ENCODE measurements at regions not wholly inside any gene's neighbourhood (a gene's known extent, or its start where the extent isn't known, plus 50 kb on each side); places are given as distances from the start of the nearest gene placed in this dataset.

- TF ChIP-seq CTCF (IDR thresholded peaks at IDR 0.05): no peak
- no peak for TF ChIP-seq POLR2A (IDR thresholded peaks at IDR 0.05)
- WGBS, 4 donors: 62 to 74% (median 70%) methylated on average over 2 of the region's 2 CpGs
- H3K27me3 ChIP-seq: peaks cover 0 to 15% (median 7%) of the 10 kb centered on the region in 9 donors
- peaks cover 0 to 10% (median 0%) of the 10 kb centered on the region in 12 donors for H3K4me1 ChIP-seq
- no peak for ATAC-seq
- intact Hi-C loops (cut with DNase I): no loop called here
- H3K9me3 ChIP-seq: no peaks in the 10 kb centered on the region
- no peaks in the 10 kb centered on the region for H3K36me3 ChIP-seq
- H3K27ac ChIP-seq: no peak overlapping the region
- no peak for DNase-seq
- no peak overlapping the region for H3K4me3 ChIP-seq
Observed at GRCh38 chr18:39845106-39845505, 2109.9 kb upstream of the PIK3C3 start.

GRCh38 chr18:39843546-39843945, 2111.5 kb upstream of the PIK3C3 start:
- peaks cover 0 to 10% (median 0%) of the 10 kb centered on the region in 12 donors for H3K4me1 ChIP-seq
- intact Hi-C loops (cut with DNase I): no loop called here
- no peak for TF ChIP-seq POLR2A (IDR thresholded peaks at IDR 0.05)
- TF ChIP-seq CTCF (IDR thresholded peaks at IDR 0.05): no peak
- H3K27ac ChIP-seq: no peak overlapping the region
- H3K4me3 ChIP-seq: no peak overlapping the region
- WGBS, 4 donors: 83 to 90% (median 85%) methylated on average over 4 of the region's 4 CpGs
- H3K9me3 ChIP-seq: no peaks in the 10 kb centered on the region
- no peaks in the 10 kb centered on the region for H3K36me3 ChIP-seq
- DNase-seq (no peak), ATAC-seq (no peak)
- peaks cover 0 to 27% (median 7%) of the 10 kb centered on the region in 9 donors for H3K27me3 ChIP-seq

DNA sequence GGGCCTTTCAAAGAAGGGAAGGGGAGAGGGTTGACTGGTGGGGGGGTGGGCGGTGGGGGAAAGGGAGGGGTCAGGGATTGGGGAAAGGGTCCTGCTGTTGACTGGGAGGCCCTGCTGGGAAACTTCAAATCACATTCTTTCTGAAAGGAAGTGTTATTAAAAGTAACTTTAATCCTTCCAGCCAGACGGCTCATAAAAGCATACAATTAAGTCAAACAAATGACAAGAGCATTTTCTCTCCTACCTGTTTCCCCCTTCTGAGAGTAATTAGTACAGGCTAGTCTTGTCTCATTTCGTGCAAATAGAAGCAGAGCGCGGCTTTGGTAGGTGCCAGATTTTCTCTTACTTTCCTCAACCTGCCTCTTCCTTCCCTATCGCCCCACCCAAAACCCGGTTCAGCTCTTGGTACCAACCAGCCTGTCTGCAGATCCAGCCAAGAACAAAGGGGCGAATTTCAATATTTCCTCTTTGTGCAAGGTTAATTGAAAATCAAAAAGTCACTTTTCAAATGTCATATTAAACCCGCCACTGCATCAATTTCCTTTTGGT, 2112.6 kb upstream of the PIK3C3 start:
- H3K4me3 ChIP-seq: no peak overlapping the region
- no peak for ATAC-seq
- peaks cover 0 to 29% (median 7%) of the 10 kb centered on the region in 9 donors for H3K27me3 ChIP-seq
- no peaks in the 10 kb centered on the region for H3K9me3 ChIP-seq
- WGBS, 4 donors: 58 to 63% (median 63%) methylated on average over 9 of the region's 9 CpGs
- H3K36me3 ChIP-seq: no peaks in the 10 kb centered on the region
- H3K27ac ChIP-seq: no peak overlapping the region
- H3K4me1 ChIP-seq: peaks cover 0 to 10% (median 0%) of the 10 kb centered on the region in 12 donors
- no peak for DNase-seq
- intact Hi-C loops (cut with DNase I): no loop called here
- TF ChIP-seq CTCF (IDR thresholded peaks at IDR 0.05): no peak
- TF ChIP-seq POLR2A (IDR thresholded peaks at IDR 0.05): no peak

- WGBS, 4 donors: 4 to 10% (median 6%) methylated on average over 28 to 47 of the region's 47 CpGs
- no peak for TF ChIP-seq POLR2A (IDR thresholded peaks at IDR 0.05)
- peak in 3 of 12 donors; percentile 32 to 39 (median 34) for TF ChIP-seq CTCF (IDR thresholded peaks at IDR 0.05)
Observed at GRCh38 chr18:39841482-39842365, 2113.3 kb upstream of the PIK3C3 start.

More at GRCh38 chr18:39841482-39842365, 2113.3 kb upstream of the PIK3C3 start:
- H3K9me3 ChIP-seq: no peaks in the 10 kb centered on the region
- no peaks in the 10 kb centered on the region for H3K36me3 ChIP-seq
- intact Hi-C loops (cut with DNase I): no loop called here
- peak overlapping the region in 8 of 12 donors; percentile 4 to 45 (median 32) for H3K4me3 ChIP-seq
- H3K27ac ChIP-seq: no peak overlapping the region
- peak; percentile 15 to 60 (median 28) for DNase-seq
- H3K27me3 ChIP-seq: peaks cover 0 to 30% (median 7%) of the 10 kb centered on the region in 9 donors
- peak in 3 of 4 donors; percentile 61 to 79 (median 61) for ATAC-seq
- peaks cover 0 to 10% (median 0%) of the 10 kb centered on the region in 12 donors for H3K4me1 ChIP-seq
